Myocyte (in vitro differentiated cells): ENCODE measurements at regions not wholly inside any gene's neighbourhood (a gene's known extent, or its start where the extent isn't known, plus 50 kb on each side); places are given as distances from the start of the nearest gene placed in this dataset.
"Not testable (repeated sequence)": the region's sequence is repeated elsewhere in the genome, so short reads cannot be mapped to it uniquely, and the experiment has no call there.

Experiments used
- DNase-seq: peaks from one replicate; pipeline ENCODE4 v3.0.0-alpha.2; 2012; ENCODE audit warnings: low read depth

- DNase-seq = no peak
Measured at GRCh38 chr18:11511434-11512095, 97.8 kb upstream of the SLC35G4 start.

- no peak for DNase-seq
Measured at GRCh38 chr18:11506856-11507255, 102.5 kb upstream of the SLC35G4 start.

- no peak for DNase-seq
Measured at GRCh38 chr18:11505993-11506392, 103.4 kb upstream of the SLC35G4 start.

GRCh38 chr18:11504962-11505361 is 104.4 kb upstream of the SLC35G4 start:
- no peak for DNase-seq

GRCh38 chr18:11502368-11502767 is 107.0 kb upstream of the SLC35G4 start:
- DNase-seq = peak; percentile 93

- no peak for DNase-seq
Measured at GRCh38 chr18:11501352-11501751, 108.0 kb upstream of the SLC35G4 start.

GRCh38 chr18:11500153-11501122 is 109.0 kb upstream of the SLC35G4 start:
- DNase-seq = peak; percentile 97

GRCh38 chr18:11498821-11499220 is 110.6 kb upstream of the SLC35G4 start:
- DNase-seq = no peak

- peak; percentile 67 for DNase-seq
Measured at GRCh38 chr18:11497585-11497984, 111.8 kb upstream of the SLC35G4 start.

- no peak for DNase-seq
Measured at GRCh38 chr18:11496526-11497172, 112.7 kb upstream of the SLC35G4 start.

- DNase-seq = peak; percentile 64
Measured at GRCh38 chr18:11495441-11495840, 114.0 kb upstream of the SLC35G4 start.

GRCh38 chr18:11494107-11494506 is 115.3 kb upstream of the SLC35G4 start:
- no peak for DNase-seq

- peak; percentile 86 for DNase-seq
Measured at GRCh38 chr18:11489266-11489899, 120.0 kb upstream of the SLC35G4 start.

- no peak for DNase-seq
Measured at GRCh38 chr18:11488175-11488574, 121.2 kb upstream of the SLC35G4 start.

- DNase-seq = no peak
Measured at GRCh38 chr18:11487390-11487789, 122.0 kb upstream of the SLC35G4 start.

- DNase-seq = no peak
Measured at GRCh38 chr18:11482271-11482670, 127.1 kb upstream of the SLC35G4 start.

GRCh38 chr18:11480692-11481091 is 128.7 kb upstream of the SLC35G4 start:
- no peak for DNase-seq

GRCh38 chr18:11479031-11479430 is 130.4 kb upstream of the SLC35G4 start:
- DNase-seq = not testable (repeated sequence)

- peak; percentile 54 for DNase-seq
Measured at GRCh38 chr18:11470941-11471340, 138.5 kb upstream of the SLC35G4 start.

GRCh38 chr18:11468617-11469016 is 140.8 kb upstream of the SLC35G4 start:
- DNase-seq = no peak

- DNase-seq = no peak
Measured at GRCh38 chr18:11468120-11468519, 141.3 kb upstream of the SLC35G4 start.
